NK-92 treated with Interleukin-12 subunit alpha and Interleukin-12 subunit beta, amount 100 ng/mL, for 24 hours (cell line): ENCODE measurements at regions not wholly inside any gene's neighbourhood (a gene's known extent, or its start where the extent isn't known, plus 50 kb on each side); places are given as distances from the start of the nearest gene placed in this dataset.
A peak's percentile ranks its signal among the peaks of the same experiment; 100 is the strongest.

Source experiments
- DNase-seq: peaks from one replicate; lab custom pipeline; 2025; lab: John Stamatoyannopoulos, UW

- DNase-seq: no peak
These were observed 424.1 kb upstream of the OR4E1 start for GRCh38 chr14:22097586-22098292.

GRCh38 chr14:22097072-22097471, 423.5 kb upstream of the OR4E1 start:
- DNase-seq: no peak

DNA sequence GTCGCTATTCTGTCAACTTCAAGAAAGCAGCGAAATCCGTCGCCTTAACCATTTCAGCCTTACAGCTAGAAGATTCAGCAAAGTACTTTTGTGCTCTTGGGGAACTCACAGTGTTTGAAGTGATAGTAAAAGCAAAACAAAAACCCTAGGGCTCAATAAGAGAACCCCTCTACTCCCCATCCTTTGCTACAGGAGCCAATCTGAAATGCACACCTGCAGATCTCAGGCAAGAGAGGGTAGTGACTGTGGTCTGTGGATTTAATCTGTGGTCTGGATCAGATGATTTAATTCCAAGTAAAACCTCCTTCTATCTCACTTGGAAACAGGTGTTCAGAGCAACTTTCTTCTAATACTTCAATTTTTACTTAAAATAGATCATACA, 422.9 kb upstream of the OR4E1 start:
- DNase-seq: no peak

DNA sequence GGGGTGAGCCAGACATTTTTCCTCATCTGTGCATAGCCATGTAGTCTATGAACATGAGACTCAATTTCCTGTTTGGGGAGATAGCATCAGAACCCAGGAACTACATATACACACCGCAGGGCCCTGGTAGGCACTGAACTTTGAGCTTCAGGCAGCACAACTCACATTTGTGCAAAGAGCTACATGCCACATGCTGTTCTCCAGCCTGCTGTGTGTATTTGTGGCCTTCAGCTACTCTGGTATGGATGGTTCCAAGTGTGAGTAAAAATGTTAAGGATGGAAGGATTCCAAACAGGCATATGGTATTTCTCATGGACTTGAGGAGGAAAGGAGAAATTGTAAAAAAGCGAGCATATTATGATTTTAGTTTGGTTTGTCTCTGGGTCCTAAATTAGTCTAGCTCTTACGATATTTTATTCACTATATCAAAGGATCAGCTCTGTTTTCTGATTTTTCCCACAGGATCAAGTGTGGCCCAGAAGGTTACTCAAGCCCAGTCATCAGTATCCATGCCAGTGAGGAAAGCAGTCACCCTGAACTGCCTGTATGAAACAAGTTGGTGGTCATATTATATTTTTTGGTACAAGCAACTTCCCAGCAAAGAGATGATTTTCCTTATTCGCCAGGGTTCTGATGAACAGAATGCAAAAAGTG, 422.4 kb upstream of the OR4E1 start:
- no peak for DNase-seq

- DNase-seq: no peak
These were observed 416.3 kb upstream of the OR4E1 start for GRCh38 chr14:22089940-22090339.

DNA sequence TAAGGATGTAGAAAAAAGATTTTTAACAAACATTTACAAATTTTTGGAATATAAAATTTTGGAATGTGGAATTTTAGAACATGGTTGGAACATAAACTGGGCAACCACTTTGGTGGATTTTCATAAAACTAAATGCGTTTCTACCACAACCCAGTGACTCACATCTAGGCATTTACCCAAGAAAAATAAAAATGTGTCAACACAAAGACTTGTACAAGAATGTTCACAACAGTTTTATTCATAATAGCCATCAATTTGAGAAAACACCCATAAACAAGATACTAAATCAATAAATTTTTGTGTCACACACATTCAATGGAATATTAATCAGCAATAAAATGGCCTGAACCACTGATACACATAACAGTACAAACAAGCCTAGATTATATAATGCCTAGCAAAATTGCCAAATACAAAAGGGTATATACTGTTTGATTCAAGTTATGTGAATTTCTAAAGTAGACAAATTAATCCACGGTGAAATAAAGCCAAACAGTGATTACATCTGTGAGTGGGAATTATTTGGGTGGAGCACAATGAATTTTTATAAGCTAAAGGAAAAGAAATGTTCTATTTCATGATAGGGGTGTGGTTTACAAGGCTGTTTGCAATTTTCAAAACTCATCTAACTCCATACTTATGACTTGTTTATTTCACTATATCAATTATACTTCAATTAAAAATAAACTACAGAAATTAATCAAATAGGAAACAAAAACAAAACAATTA, 415.2 kb upstream of the OR4E1 start:
- no peak for DNase-seq

- no peak for DNase-seq
These were observed 412.5 kb upstream of the OR4E1 start for GRCh38 chr14:22086131-22086530.

GRCh38 chr14:22084393-22085281, 411.0 kb upstream of the OR4E1 start:
- DNase-seq: no peak

- no peak for DNase-seq
These were observed 407.7 kb upstream of the OR4E1 start for GRCh38 chr14:22081337-22081736.

- no peak for DNase-seq
These were observed 406.1 kb upstream of the OR4E1 start for GRCh38 chr14:22079766-22080165.

DNA sequence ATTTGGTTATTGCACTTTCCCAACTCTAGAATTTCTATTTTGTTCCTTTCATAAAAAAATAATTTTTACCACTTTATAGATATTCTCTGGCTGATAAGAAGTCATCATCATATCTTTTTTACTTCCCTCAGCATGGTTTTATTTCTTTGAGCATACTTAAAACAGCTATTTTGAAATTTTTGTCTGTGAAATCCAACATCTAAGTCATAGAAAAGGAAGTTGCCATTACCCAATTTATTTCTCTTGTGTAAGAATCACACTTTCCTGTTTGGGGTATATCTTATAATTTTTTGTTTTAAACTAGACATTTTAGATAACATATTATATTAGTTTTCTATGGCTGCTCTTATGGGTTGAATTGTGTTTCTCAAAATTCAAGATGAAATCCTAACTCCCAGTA, 400.2 kb upstream of the OR4E1 start:
- no peak for DNase-seq

- peak; percentile 41 for DNase-seq
These were observed 397.4 kb upstream of the OR4E1 start for GRCh38 chr14:22071006-22071405.

- DNase-seq: peak; percentile 49
These were observed 396.7 kb upstream of the OR4E1 start for GRCh38 chr14:22070119-22070982.

DNA sequence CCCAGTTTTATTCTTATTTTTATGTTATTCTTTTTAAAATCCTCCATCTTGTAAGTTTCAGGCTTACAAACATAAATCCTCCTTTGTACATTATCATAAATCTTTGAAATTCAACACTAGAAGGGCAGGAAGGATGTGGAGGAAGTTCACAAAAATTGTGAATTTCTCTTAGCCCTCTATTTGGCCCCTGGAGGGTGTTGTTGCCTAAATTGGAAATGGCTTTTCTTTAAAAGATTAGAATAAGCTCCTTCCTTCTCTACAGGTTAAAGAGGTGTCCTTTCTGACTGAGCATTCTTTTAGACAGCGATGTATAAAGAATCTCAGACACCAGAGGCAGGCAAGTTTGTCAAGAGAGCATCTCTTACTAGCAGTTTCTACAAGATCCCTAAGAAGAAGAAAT, 391.7 kb upstream of the OR4E1 start:
- no peak for DNase-seq

DNA sequence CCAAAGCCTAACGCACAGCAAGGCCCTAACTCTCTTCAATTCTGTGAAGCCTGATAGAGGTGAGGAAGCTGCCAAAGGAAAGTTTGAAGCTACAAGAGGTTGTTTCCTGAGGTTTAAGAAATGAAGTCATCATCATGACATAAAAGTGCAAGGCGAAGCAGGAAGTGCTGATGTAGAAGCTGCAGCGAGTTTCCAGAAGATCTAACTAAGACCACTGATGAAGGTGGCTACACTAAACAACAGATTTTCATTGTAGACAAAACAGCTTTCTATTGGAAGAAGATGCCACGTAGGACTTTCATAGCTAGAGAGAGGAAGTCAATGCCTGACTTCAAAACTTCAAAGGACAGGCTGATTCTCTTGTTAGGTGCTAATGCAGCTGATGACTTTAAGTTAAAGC, 385.6 kb upstream of the OR4E1 start:
- DNase-seq: no peak

- DNase-seq: no peak
These were observed 379.2 kb upstream of the OR4E1 start for GRCh38 chr14:22052795-22053194.

DNA sequence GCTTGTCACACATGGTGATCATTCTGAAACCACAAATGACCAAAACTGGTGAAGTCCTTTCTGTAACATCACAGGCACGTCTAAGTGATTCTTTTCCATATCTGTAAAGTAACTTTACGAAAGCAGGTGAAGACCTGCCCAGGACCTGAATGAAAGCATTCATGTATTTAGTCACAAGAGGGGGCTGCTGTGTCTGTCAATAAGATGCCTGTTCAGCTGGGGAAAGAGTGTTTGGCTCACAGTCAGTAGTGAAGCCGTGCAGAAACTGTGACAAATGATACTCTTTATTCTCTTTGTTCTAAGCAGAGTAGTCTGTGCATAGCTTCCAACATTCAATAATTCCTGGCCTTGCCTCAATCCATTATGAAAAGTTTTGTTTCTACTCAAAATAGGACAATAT, 373.5 kb upstream of the OR4E1 start:
- DNase-seq: no peak

- no peak for DNase-seq
These were observed 372.4 kb upstream of the OR4E1 start for GRCh38 chr14:22046063-22046462.

GRCh38 chr14:22044193-22044592, 370.6 kb upstream of the OR4E1 start:
- no peak for DNase-seq

DNA sequence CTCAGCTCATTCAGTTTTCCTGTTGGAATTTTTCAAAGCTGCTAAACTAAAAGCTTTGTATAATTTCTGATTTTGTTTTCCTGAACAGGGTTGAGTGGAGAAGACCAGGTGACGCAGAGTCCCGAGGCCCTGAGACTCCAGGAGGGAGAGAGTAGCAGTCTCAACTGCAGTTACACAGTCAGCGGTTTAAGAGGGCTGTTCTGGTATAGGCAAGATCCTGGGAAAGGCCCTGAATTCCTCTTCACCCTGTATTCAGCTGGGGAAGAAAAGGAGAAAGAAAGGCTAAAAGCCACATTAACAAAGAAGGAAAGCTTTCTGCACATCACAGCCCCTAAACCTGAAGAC, 367.1 kb upstream of the OR4E1 start:
- DNase-seq: no peak
